Cardiac fibroblast (primary cell): ENCODE measurements at regions not wholly inside any gene's neighbourhood (a gene's known extent, or its start where the extent isn't known, plus 50 kb on each side); places are given as distances from the start of the nearest gene placed in this dataset.
A peak's percentile ranks its signal among the peaks of the same experiment; 100 is the strongest.

Source experiments
- DNase-seq, 2 donors: peaks; one replicate each; pipeline versions ENCODE4 v3.0.0 to v3.0.0-alpha.2; 2010; ENCODE audit warnings: low read depth in 2 of 2
- H3K4me3 ChIP-seq, 2 donors: replicated peaks in 1 of 2; 1 replicate in 1 of 2; 2 replicates in 1 of 2; pipeline ENCODE4 v1.5.1; 2011; ENCODE audit warnings: low read depth in 2 of 2, low read length in 2 of 2, mild to moderate bottlenecking in 2 of 2, moderate library complexity in 1 of 2
- CTCF ChIP-seq: IDR thresholded peaks from one replicate; pipeline ENCODE4 v1.5.1; 2011; ENCODE audit warnings: low read depth, mild to moderate bottlenecking, low read length, inconsistent platforms

- no peak overlapping the region for H3K4me3 ChIP-seq
- no peak for DNase-seq
- TF ChIP-seq CTCF = no peak
These were observed 59.3 kb downstream of the DDIT4L start for GRCh38 chr4:100130964-100131363.

GRCh38 chr4:100130491-100130890 lies 59.8 kb downstream of the DDIT4L start:
- no peak for TF ChIP-seq CTCF
- no peak for DNase-seq

GRCh38 chr4:100129774-100130173 lies 60.5 kb downstream of the DDIT4L start:
- no peak for DNase-seq
- H3K4me3 ChIP-seq = no peak overlapping the region
- no peak for TF ChIP-seq CTCF

More at GRCh38 chr4:100130491-100130890, 59.8 kb downstream of the DDIT4L start:
- no peak overlapping the region for H3K4me3 ChIP-seq

GRCh38 chr4:100128338-100128737 lies 61.9 kb downstream of the DDIT4L start:
- no peak for DNase-seq
- no peak overlapping the region for H3K4me3 ChIP-seq
- TF ChIP-seq CTCF = no peak

DNA sequence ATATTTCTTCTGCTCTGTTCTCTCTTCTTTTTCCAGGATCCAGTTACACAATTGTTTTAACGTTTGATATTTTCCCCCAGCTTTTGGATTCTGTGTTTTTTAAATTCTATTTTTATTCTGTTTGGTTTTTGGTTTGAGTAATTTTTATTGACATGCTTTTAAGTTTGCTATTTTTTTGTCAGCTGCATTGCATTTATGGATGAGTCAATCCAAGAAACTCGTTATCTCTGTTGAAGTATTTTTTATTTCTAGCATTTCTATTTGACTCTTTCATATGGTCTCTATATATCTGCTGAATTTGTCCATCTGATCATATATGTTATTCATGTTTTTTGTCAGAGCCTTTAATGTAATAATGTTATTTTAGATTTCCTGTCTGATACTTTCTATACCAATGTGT lies 65.6 kb downstream of the DDIT4L start:
- DNase-seq = no peak
- no peak for TF ChIP-seq CTCF
- H3K4me3 ChIP-seq = no peak overlapping the region

GRCh38 chr4:100118181-100118580 lies 72.1 kb downstream of the DDIT4L start:
- DNase-seq = peak in 1 of 2 donors; percentile 34
- TF ChIP-seq CTCF = no peak
- H3K4me3 ChIP-seq = no peak overlapping the region

DNA sequence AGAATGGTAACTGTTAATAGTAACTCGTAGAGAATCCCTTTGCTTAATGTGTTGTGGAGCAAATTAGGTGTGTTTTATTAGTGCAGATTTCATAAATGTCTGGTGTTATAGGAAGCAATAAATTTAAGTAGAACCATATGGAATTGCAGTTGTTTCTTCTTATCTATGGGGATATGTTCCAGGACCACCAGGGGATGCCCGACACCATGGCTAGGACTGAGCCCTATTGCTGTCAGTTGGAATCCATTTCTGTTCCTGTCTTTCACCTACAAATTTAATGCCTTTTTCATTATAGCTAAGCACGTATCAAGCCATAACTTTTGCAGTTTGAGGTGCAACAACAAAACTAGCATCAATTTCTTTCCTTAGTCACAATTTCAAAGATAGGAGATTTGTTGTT lies 72.5 kb downstream of the DDIT4L start:
- no peak for TF ChIP-seq CTCF
- DNase-seq = peak in 1 of 2 donors; percentile 13
- no peak overlapping the region for H3K4me3 ChIP-seq
